Calu3 (cell line): ENCODE measurements at regions not wholly inside any gene's neighbourhood (a gene's known extent, or its start where the extent isn't known, plus 50 kb on each side); places are given as distances from the start of the nearest gene placed in this dataset.

Experiments used
- BruUV-seq: library from RNA; stranded (reverse); fragments of 400-500 nt; replicated peaks from 2 replicates; lab custom pipeline; 2021; lab: Mats Ljungman, UMichigan
- CTCF ChIA-PET: fragments of 300-600 bp; sonication (Branson Sonifier 250); formaldehyde crosslinking; loops from one replicate; lab custom pipeline; 2022; ENCODE audit warnings: antibody characterized with exemption; lab: Charles Lee
- DNase-seq: peaks from one replicate; pipeline ENCODE4 v3.0.0; 2022
- H3K27ac Mint-ChIP-seq: one replicate; pipeline ENCODE4 v1.8.0; 2022; ENCODE audit warnings: mixed read lengths; ENCODE audit not compliant: unreplicated experiment
- H3K27me3 Mint-ChIP-seq: one replicate; pipeline ENCODE4 v1.8.0; 2022; ENCODE audit warnings: mixed read lengths; ENCODE audit not compliant: unreplicated experiment
- H3K36me3 Mint-ChIP-seq: one replicate; pipeline ENCODE4 v1.8.0; 2022; ENCODE audit warnings: mild to moderate bottlenecking, moderate library complexity, mixed read lengths; ENCODE audit not compliant: insufficient read depth, unreplicated experiment
- H3K4me1 Mint-ChIP-seq: one replicate; pipeline ENCODE4 v1.8.0; 2022; ENCODE audit warnings: mild to moderate bottlenecking, low read depth, mixed read lengths; ENCODE audit not compliant: unreplicated experiment
- H3K4me3 Mint-ChIP-seq: one replicate; pipeline ENCODE4 v1.8.0; 2022; ENCODE audit warnings: mild to moderate bottlenecking, low read depth, moderate library complexity, mixed read lengths; ENCODE audit not compliant: unreplicated experiment
- H3K9me3 Mint-ChIP-seq: one replicate; pipeline ENCODE4 v1.8.0; 2022; ENCODE audit warnings: low read depth, mixed read lengths; ENCODE audit not compliant: unreplicated experiment
- CTCF ChIP-seq: fragments of 200-600 bp; IDR thresholded peaks from one replicate; pipeline ENCODE4 v1.8.0; 2022; ENCODE audit warnings: antibody characterized with exemption; ENCODE audit not compliant: unreplicated experiment
- intact Hi-C: fragments of 100-400 bp; cut with micrococcal nuclease; formaldehyde crosslinking; loops from one replicate; pipeline ENCODE4 v1.10.0; 2022; ENCODE audit not compliant: unreplicated experiment

- no peak overlapping the region for H3K27ac Mint-ChIP-seq
- H3K4me3 Mint-ChIP-seq: no peak overlapping the region
- H3K27me3 Mint-ChIP-seq: peaks cover 20% of the 10 kb centered on the region
- H3K9me3 Mint-ChIP-seq: no peaks in the 10 kb centered on the region
- BruUV-seq: no TSS peak
- intact Hi-C loops: no loop called here
- no peak for TF ChIP-seq CTCF
- no peak for DNase-seq
- no peaks in the 10 kb centered on the region for H3K36me3 Mint-ChIP-seq
- CTCF ChIA-PET: interaction anchor here (0.6 kb wide), 1 partner anchor 1203 kb away, joined by 3 read pairs; no protein-coding TSS in a partner anchor
- H3K4me1 Mint-ChIP-seq: no peaks in the 10 kb centered on the region
Measured at GRCh38 chr14:66152747-66153146, 333.4 kb upstream of the CCDC196 start.

- H3K27me3 Mint-ChIP-seq: peaks cover 68% of the 10 kb centered on the region
- intact Hi-C loops: no loop called here
- no peak overlapping the region for H3K27ac Mint-ChIP-seq
- CTCF ChIA-PET: no interaction called here
- TF ChIP-seq CTCF: no peak
- H3K4me1 Mint-ChIP-seq: no peaks in the 10 kb centered on the region
- H3K4me3 Mint-ChIP-seq: no peak overlapping the region
- peaks cover 6% of the 10 kb centered on the region for H3K9me3 Mint-ChIP-seq
- no peaks in the 10 kb centered on the region for H3K36me3 Mint-ChIP-seq
- no TSS peak for BruUV-seq
- DNase-seq: no peak
Measured at GRCh38 chr14:66163023-66163422, 323.1 kb upstream of the CCDC196 start.

GRCh38 chr14:66165337-66165736, 320.8 kb upstream of the CCDC196 start:
- H3K27me3 Mint-ChIP-seq: peaks cover 68% of the 10 kb centered on the region
- H3K27ac Mint-ChIP-seq: no peak overlapping the region
- TF ChIP-seq CTCF: no peak
- intact Hi-C loops: no loop called here
- H3K36me3 Mint-ChIP-seq: no peaks in the 10 kb centered on the region
- BruUV-seq: no TSS peak
- DNase-seq: no peak
- CTCF ChIA-PET: no interaction called here
- H3K4me3 Mint-ChIP-seq: no peak overlapping the region
- H3K9me3 Mint-ChIP-seq: peaks cover 6% of the 10 kb centered on the region
- no peaks in the 10 kb centered on the region for H3K4me1 Mint-ChIP-seq

GRCh38 chr14:66174453-66174891, 311.7 kb upstream of the CCDC196 start:
- Mint-ChIP-seq H3K36me3 (no peaks in the 10 kb centered on the region), H3K4me1 (no peaks in the 10 kb centered on the region), H3K27me3 (peaks cover 56% of the 10 kb centered on the region), H3K4me3 (no peak overlapping the region), H3K9me3 (no peaks in the 10 kb centered on the region), H3K27ac (no peak overlapping the region)
- BruUV-seq: no TSS peak
- no peak for DNase-seq
- no peak for TF ChIP-seq CTCF
- CTCF ChIA-PET: no interaction called here
- intact Hi-C loops: no loop called here
